CD14-positive monocyte (primary cell): ENCODE measurements at regions not wholly inside any gene's neighbourhood (a gene's known extent, or its start where the extent isn't known, plus 50 kb on each side); places are given as distances from the start of the nearest gene placed in this dataset.
A peak's percentile ranks its signal among the peaks of the same experiment; 100 is the strongest.

Experiments used
- DNase-seq, 3 donors: peaks; one replicate each; pipeline ENCODE4 v3.0.0-alpha.2; 2011 to 2022
- H2AFZ ChIP-seq: 2 replicates; pipeline ENCODE4 v1.6.0; 2012; ENCODE audit warnings: mild to moderate bottlenecking, low read depth, low read length, inconsistent platforms; ENCODE audit not compliant: insufficient read depth, poor library complexity, severe bottlenecking
- H3K27ac ChIP-seq, 2 donors: 1 replicate in 1 of 2; 2 replicates in 1 of 2; pipeline ENCODE4 v1.5.1; 2012 to 2013; ENCODE audit warnings: low read length in 2 of 2, control low read depth in 1 of 2, inconsistent platforms in 1 of 2, low read depth in 1 of 2, mild to moderate bottlenecking in 1 of 2
- H3K27me3 ChIP-seq, 2 donors: one replicate each; pipeline versions ENCODE4 v1.6.0 to v1.6.1; 2011 to 2013; ENCODE audit warnings: low read length in 2 of 2; ENCODE audit not compliant: control insufficient read depth in 2 of 2, insufficient read depth in 2 of 2
- H3K36me3 ChIP-seq, 2 donors: replicated peaks in 1 of 2; 1 replicate in 1 of 2; 2 replicates in 1 of 2; pipeline versions ENCODE4 v1.5.1 to v1.6.1; 2012 to 2013; ENCODE audit warnings: low read length in 2 of 2, control low read depth in 1 of 2, inconsistent platforms in 1 of 2, mild to moderate bottlenecking in 1 of 2; ENCODE audit not compliant: insufficient read depth in 2 of 2, control insufficient read depth in 1 of 2
- H3K4me1 ChIP-seq, 2 donors: 1 replicate in 1 of 2; 2 replicates in 1 of 2; pipeline versions ENCODE4 v1.5.1 to v1.6.1; 2012 to 2013; ENCODE audit warnings: low read length in 2 of 2, control low read depth in 1 of 2, inconsistent platforms in 1 of 2, mild to moderate bottlenecking in 1 of 2, moderate library complexity in 1 of 2; ENCODE audit not compliant: insufficient read depth in 2 of 2, control insufficient read depth in 1 of 2
- H3K4me2 ChIP-seq: replicated peaks from 2 replicates; pipeline ENCODE3; 2012; ENCODE audit warnings: low read length, moderate library complexity, mild to moderate bottlenecking; ENCODE audit not compliant: poor library complexity, severe bottlenecking; ENCODE audit errors: extremely low read depth
- H3K4me3 ChIP-seq, 3 experiments: fragments of 200-600 bp in 1 of 3; sonication (generic) in 1 of 3; replicated peaks in 1 of 3; 1 replicate in 2 of 3; 2 replicates in 1 of 3; pipeline ENCODE4 v1.5.1; 2011 to 2013; ENCODE audit warnings: low read length in 3 of 3, mild to moderate bottlenecking in 3 of 3, control low read depth in 2 of 3, low read depth in 2 of 3, inconsistent platforms in 1 of 3, moderate library complexity in 1 of 3
- H3K79me2 ChIP-seq: 2 replicates; pipeline ENCODE4 v1.6.0; 2012; ENCODE audit warnings: mild to moderate bottlenecking, control low read depth, inconsistent platforms, low read length, moderate library complexity; ENCODE audit not compliant: insufficient read depth
- H3K9ac ChIP-seq: 2 replicates; pipeline ENCODE4 v1.6.0; 2017; ENCODE audit warnings: low read length, mild to moderate bottlenecking; ENCODE audit not compliant: insufficient read depth, poor library complexity, severe bottlenecking
- H3K9me3 ChIP-seq, 2 donors: replicated peaks in 1 of 2; 1 replicate in 1 of 2; 2 replicates in 1 of 2; pipeline versions ENCODE4 v1.5.1 to v1.6.1; 2012 to 2013; ENCODE audit warnings: low read length in 2 of 2, control low read depth in 1 of 2; ENCODE audit not compliant: control insufficient read depth in 1 of 2, insufficient read depth in 1 of 2
- H4K20me1 ChIP-seq: 2 replicates; pipeline ENCODE4 v1.6.0; 2012; ENCODE audit warnings: mild to moderate bottlenecking, low read length, control low read depth, moderate library complexity; ENCODE audit not compliant: insufficient read depth
- H3K27ac Mint-ChIP-seq, 7 donors: one replicate each; pipeline ENCODE4 v1.8.0; 2020; ENCODE audit warnings: mild to moderate bottlenecking in 7 of 7, mixed read lengths in 7 of 7, moderate library complexity in 6 of 7, inconsistent platforms in 2 of 7
- H3K27me3 Mint-ChIP-seq, 3 donors: one replicate each; pipeline ENCODE4 v1.8.0; 2021 to 2022; ENCODE audit warnings: low read depth in 3 of 3, mild to moderate bottlenecking in 3 of 3, mixed read lengths in 3 of 3, moderate library complexity in 3 of 3, inconsistent platforms in 1 of 3
- H3K36me3 Mint-ChIP-seq, 2 donors: one replicate each; pipeline ENCODE4 v1.8.0; 2020; ENCODE audit warnings: mixed read lengths in 2 of 2, inconsistent platforms in 1 of 2, mild to moderate bottlenecking in 1 of 2
- H3K4me1 Mint-ChIP-seq: one replicate; pipeline ENCODE4 v1.8.0; 2020; ENCODE audit warnings: mild to moderate bottlenecking, mixed read lengths
- H3K4me3 Mint-ChIP-seq, 2 donors: one replicate each; pipeline ENCODE4 v1.8.0; 2020; ENCODE audit warnings: mild to moderate bottlenecking in 2 of 2, mixed read lengths in 2 of 2, moderate library complexity in 1 of 2
- H3K9me3 Mint-ChIP-seq, 7 donors: one replicate each; pipeline ENCODE4 v1.8.0; 2020 to 2022; ENCODE audit warnings: mixed read lengths in 7 of 7, mild to moderate bottlenecking in 6 of 7, moderate library complexity in 6 of 7, inconsistent platforms in 2 of 7
- WGBS: methylation state at CpG from one replicate; pipeline ENCODE4 v1.1.5; 2013; ENCODE audit warnings: missing lambda C conversion rate; ENCODE audit not compliant: insufficient coverage; 5-methylcytosine and 5-hydroxymethylcytosine counted together
- intact Hi-C, 2 donors: fragments of 100-400 bp; cut with micrococcal nuclease; formaldehyde crosslinking; loops; one replicate each; pipeline versions ENCODE4 v1.15.0 to v1.15.1; 2023
- TF ChIP-seq, protein P1 (sequence below): fragments of 200-600 bp; IDR thresholded peaks from one replicate; pipeline ENCODE4 v1.8.0; 2022; ENCODE audit warnings: antibody characterized with exemption, mild to moderate bottlenecking

DNA sequence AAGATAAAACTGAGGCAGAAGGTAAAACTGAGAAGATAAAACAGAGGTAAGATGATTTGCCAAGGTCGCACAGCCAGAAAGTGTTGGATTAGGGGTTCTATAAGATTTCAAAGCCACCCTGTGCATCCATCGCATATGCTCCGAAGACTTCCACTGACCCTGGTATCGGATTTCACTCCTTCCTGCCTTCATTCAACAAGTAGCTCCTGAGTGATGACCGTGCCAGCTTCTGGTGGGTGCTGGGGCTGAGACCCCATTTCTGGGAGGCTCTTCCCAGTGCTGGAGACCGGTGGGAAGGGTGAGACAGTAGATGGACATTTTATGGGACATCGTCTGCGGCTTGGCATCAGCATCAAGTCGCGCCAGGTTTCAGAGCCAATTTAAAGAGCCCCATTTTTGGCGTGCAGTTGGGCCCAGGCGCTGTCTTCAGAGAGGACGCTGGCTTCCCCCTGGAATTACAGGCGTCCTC, 53.7 kb upstream of the DAB2IP start:
- Histone ChIP-seq H3K27me3 (peaks cover 39 to 51% of the 10 kb centered on the region in 2 donors), H3K27ac (no peak overlapping the region), H3K36me3 (no peaks in the 10 kb centered on the region), H2AFZ (no peak overlapping the region), H4K20me1 (no peaks in the 10 kb centered on the region), H3K4me1 (peaks cover 36 to 47% of the 10 kb centered on the region in 2 donors), H3K4me2 (no peak overlapping the region), H3K79me2 (no peaks in the 10 kb centered on the region), H3K4me3 (no peak overlapping the region), H3K9me3 (peaks cover 5 to 29% of the 10 kb centered on the region in 2 donors), H3K9ac (no peak overlapping the region)
- TF ChIP-seq, protein P1, sequence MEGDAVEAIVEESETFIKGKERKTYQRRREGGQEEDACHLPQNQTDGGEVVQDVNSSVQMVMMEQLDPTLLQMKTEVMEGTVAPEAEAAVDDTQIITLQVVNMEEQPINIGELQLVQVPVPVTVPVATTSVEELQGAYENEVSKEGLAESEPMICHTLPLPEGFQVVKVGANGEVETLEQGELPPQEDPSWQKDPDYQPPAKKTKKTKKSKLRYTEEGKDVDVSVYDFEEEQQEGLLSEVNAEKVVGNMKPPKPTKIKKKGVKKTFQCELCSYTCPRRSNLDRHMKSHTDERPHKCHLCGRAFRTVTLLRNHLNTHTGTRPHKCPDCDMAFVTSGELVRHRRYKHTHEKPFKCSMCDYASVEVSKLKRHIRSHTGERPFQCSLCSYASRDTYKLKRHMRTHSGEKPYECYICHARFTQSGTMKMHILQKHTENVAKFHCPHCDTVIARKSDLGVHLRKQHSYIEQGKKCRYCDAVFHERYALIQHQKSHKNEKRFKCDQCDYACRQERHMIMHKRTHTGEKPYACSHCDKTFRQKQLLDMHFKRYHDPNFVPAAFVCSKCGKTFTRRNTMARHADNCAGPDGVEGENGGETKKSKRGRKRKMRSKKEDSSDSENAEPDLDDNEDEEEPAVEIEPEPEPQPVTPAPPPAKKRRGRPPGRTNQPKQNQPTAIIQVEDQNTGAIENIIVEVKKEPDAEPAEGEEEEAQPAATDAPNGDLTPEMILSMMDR: no peak
- Mint-ChIP-seq H3K4me3 (peak overlapping the region in 1 of 2 donors; percentile 56), H3K4me1 (peaks cover 34% of the 10 kb centered on the region), H3K27ac (no peak overlapping the region), H3K27me3 (peaks cover 63 to 80% (median 73%) of the 10 kb centered on the region in 3 donors), H3K9me3 (peaks cover 5 to 29% (median 18%) of the 10 kb centered on the region in 7 donors), H3K36me3 (peaks cover 3 to 5% of the 10 kb centered on the region in 2 donors)
- intact Hi-C loops: no loop called here
- 80% methylated on average over 11 of the region's 14 CpGs for WGBS
- DNase-seq: no peak

DNA sequence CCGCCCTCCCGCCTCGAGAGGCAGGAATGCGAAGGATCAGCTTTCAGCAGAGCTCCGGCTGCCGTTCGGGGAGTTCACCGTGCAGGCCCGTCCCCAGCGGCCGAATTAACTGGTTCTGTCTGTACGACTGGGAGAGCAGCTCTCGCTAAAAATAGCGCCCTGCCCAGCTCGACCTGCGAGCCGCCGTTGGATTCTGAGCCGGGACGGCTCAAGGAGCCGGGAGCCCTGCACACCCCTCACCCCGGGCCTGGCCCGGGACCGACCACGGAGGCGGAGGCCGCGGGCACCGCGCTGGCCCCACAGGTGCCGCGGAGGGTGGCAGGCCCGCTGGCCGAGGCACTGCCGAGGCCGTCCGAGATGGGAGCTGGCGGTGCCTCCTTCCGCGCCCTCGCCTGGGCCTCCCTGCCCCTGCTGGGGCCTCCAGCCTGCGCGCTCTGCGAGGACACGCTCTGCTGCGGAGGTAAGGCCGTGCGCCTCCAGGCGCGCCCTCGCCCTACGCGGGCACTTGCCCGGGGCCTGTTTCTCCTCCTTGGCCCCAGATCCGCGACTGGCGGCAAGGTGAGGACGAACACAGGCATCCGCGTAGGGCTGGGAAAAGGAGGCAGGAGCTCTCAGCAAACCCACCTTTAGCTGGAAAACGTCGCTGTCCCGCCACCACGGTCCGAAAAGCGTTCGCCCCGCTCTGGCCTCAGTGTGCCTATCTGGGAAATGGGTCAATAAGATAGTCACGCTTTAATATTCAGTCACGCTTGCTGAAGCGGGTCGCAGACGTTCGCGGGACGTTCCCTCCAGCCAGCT, 53.1 kb upstream of the DAB2IP start:
- 18% methylated on average over 70 of the region's 76 CpGs for WGBS
- Histone ChIP-seq H3K4me2 (peak overlapping the region; percentile 80), H3K27me3 (peaks cover 39 to 51% of the 10 kb centered on the region in 2 donors), H3K4me1 (peaks cover 37 to 53% of the 10 kb centered on the region in 2 donors), H3K79me2 (no peaks in the 10 kb centered on the region), H3K9me3 (peaks cover 5 to 29% of the 10 kb centered on the region in 2 donors), H3K27ac (no peak overlapping the region), H3K36me3 (no peaks in the 10 kb centered on the region), H2AFZ (no peak overlapping the region), H3K9ac (no peak overlapping the region), H4K20me1 (no peaks in the 10 kb centered on the region), H3K4me3 (peak overlapping the region in 1 of 3 experiments; percentile 72)
- H3K27me3 Mint-ChIP-seq: peaks cover 57 to 77% (median 68%) of the 10 kb centered on the region in 3 donors
- H3K4me1 Mint-ChIP-seq: peaks cover 37% of the 10 kb centered on the region
- intact Hi-C loops: no loop called here
- TF ChIP-seq, protein P1: no peak
- H3K4me3 Mint-ChIP-seq: peak overlapping the region; percentile 50 to 88
- peaks cover 3 to 5% of the 10 kb centered on the region in 2 donors for H3K36me3 Mint-ChIP-seq
- H3K27ac Mint-ChIP-seq: peak overlapping the region in 1 of 7 donors; percentile 81
- peaks cover 5 to 31% (median 18%) of the 10 kb centered on the region in 7 donors for H3K9me3 Mint-ChIP-seq
- DNase-seq: no peak
